Transverse colon (tissue), 3 donors: ENCODE measurements at regions not wholly inside any gene's neighbourhood (a gene's known extent, or its start where the extent isn't known, plus 50 kb on each side); places are given as distances from the start of the nearest gene placed in this dataset.

Experiments used
- POLR2A ChIP-seq: fragments of 450-650 bp; IDR thresholded peaks from one replicate; pipeline ENCODE4 v1.6.1; 2016; ENCODE audit warnings: antibody characterized with exemption, mild to moderate bottlenecking, moderate library complexity
- TF ChIP-seq, protein P1 (sequence below), 5 experiments: fragments of 200-600 bp in 3 of 5; fragments of 450-650 bp in 2 of 5; sonication (generic) in 3 of 5; IDR thresholded peaks; 1 replicate in 2 of 5; 2 replicates in 3 of 5; pipeline ENCODE4 v1.5.1; 2016 to 2017; ENCODE audit warnings: antibody characterized with exemption in 5 of 5, inconsistent platforms in 3 of 5, mild to moderate bottlenecking in 2 of 5, moderate library complexity in 1 of 5

DNA sequence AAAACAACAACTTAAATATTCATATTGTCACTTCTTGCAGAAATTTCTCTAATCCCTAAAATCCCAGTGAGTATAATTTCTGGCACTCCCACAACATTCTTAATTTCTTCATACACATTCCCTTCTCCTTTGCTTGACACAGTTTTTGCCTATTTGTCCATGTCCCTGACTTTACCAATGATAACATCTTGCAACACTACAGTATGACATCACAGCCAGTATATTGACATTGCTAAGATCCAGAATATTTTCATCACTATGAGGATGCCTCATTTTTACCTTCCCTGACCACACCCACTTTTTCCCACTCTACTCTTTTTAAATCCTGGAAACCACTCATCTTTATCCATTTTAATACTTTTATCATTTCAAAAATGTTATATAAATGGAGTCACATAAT, 292.3 kb upstream of the GK2 start:
- TF ChIP-seq, protein P1, sequence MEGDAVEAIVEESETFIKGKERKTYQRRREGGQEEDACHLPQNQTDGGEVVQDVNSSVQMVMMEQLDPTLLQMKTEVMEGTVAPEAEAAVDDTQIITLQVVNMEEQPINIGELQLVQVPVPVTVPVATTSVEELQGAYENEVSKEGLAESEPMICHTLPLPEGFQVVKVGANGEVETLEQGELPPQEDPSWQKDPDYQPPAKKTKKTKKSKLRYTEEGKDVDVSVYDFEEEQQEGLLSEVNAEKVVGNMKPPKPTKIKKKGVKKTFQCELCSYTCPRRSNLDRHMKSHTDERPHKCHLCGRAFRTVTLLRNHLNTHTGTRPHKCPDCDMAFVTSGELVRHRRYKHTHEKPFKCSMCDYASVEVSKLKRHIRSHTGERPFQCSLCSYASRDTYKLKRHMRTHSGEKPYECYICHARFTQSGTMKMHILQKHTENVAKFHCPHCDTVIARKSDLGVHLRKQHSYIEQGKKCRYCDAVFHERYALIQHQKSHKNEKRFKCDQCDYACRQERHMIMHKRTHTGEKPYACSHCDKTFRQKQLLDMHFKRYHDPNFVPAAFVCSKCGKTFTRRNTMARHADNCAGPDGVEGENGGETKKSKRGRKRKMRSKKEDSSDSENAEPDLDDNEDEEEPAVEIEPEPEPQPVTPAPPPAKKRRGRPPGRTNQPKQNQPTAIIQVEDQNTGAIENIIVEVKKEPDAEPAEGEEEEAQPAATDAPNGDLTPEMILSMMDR (IDR thresholded peaks at IDR 0.05), result no peak
- no peak for TF ChIP-seq POLR2A
